Uterus (tissue), 2 donors: ENCODE measurements at regions not wholly inside any gene's neighbourhood (a gene's known extent, or its start where the extent isn't known, plus 50 kb on each side); places are given as distances from the start of the nearest gene placed in this dataset.

Source experiments
- CTCF ChIP-seq, 4 experiments: fragments of 200-600 bp in 2 of 4; fragments of 450-650 bp in 2 of 4; sonication (generic) in 2 of 4; IDR thresholded peaks; one replicate each; pipeline ENCODE4 v1.5.1; 2016 to 2019; ENCODE audit warnings: antibody characterized with exemption in 4 of 4, mild to moderate bottlenecking in 2 of 4, moderate library complexity in 1 of 4
- POLR2A ChIP-seq, 2 donors: fragments of 450-650 bp; IDR thresholded peaks; one replicate each; pipeline ENCODE4 v1.6.1; 2016; ENCODE audit warnings: antibody characterized with exemption in 2 of 2, mild to moderate bottlenecking in 1 of 2, moderate library complexity in 1 of 2

DNA sequence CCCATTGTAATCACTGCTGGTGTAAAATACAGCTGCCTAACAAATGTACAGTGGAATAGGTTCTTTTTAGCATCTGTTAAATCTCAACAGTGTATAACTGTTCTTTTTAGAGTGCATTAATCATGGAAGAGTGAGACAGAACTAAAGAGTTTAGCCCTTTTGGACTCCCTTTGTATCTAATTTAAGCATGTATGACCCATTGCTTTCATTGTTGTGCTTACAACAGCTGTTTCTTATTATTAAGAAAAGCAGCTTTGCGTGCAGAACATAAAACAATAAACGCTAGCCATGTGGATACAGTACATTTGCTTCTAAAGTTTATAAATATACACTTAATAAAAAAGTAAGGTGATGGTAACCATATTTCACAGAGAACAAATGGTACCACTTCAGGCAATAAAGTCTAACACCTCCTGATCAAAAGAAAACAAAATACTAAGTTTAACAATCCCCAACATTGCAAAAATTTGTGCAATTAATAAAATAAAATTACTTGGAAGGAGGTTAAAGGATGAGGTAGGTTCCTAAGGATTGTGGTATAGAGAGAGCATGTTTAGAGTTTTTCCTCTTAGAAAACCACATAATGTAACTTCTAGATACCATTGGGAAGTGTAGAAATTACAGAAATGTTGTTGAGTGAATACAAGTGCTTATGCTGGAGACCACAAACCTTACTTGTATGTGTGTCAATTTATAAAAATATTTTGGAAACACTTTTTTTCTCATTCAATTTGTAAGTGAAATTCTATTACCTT is 448.7 kb downstream of the SLC6A15 start:
- TF ChIP-seq CTCF (IDR thresholded peaks at IDR 0.05): no peak
- TF ChIP-seq POLR2A (IDR thresholded peaks at IDR 0.05): no peak
